COLO668 (cell line): ENCODE measurements at regions not wholly inside any gene's neighbourhood (a gene's known extent, or its start where the extent isn't known, plus 50 kb on each side); places are given as distances from the start of the nearest gene placed in this dataset.

ENCODE experiments used
- DNase-seq: peaks from one replicate; lab custom pipeline; 2025; ENCODE audit not compliant: unreplicated experiment; lab: John Stamatoyannopoulos, UW

DNA sequence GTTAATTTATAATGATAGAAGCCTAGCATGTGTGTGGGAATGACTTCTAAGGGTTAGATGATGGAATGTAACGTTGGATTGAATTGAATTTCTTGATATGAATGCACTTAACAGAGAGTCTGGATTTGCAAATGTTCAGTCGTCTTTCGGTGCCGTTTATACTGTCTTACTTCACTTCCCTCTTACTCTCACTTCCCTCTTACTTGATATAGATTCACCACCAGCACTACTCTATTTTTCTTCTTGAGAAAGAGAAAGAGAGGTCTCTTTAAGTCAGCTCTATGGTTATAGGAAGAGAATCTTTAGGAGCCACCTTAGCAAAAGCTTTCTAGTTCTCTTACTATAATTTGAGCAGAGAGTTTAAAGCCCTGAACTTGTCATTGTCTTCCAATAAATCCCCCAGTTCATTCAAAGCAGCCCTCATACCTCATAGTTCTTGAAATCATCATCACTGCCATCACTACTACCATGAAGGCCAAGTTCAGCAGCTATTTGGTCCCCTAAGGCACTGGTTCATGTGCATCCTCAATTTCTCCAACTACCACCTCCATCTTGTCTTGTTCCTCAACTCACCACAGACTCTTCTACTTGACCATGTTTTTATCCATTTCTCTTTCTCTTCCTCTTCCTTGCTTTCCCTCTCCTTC lies 501.7 kb upstream of the TCF4 start:
- DNase-seq = no peak

DNA sequence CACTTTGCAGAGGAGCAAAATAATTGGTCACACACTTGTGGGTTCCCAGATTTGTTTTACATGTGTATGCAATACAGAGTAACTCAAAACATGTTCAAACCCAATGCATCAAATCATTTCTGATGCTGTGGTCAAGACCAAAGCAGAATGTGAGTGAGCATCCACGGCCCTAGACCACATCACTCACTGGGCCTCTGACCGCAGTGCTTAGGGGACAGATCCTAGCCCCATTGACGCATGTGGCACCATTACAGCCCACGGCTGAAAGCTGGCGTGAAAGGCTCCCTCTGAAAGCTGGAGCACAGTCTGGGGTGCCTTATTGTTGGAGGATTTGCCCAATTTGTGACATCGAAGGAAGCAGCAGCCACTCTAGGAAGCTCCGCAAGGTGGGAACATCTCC lies 498.8 kb upstream of the TCF4 start:
- DNase-seq = no peak

DNA sequence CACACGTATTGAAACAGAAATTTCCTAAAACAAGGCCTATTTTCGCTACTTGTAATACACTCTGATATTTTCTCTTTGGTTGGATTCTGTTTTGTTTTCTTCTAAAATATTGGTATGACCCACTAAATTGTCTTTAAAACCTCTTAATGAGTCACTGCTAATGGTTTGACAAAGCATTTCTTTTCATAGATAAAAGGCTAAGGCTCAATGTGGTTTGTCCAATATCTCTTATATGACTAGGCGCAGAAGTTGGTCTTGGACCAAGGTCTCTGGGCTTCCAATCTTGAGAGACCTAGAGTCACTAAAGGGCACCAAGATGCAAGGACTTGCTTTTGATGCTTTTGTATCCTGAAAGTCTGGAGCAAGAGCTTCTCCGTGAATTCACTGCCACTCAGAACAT lies 498.2 kb upstream of the TCF4 start:
- DNase-seq = no peak

DNA sequence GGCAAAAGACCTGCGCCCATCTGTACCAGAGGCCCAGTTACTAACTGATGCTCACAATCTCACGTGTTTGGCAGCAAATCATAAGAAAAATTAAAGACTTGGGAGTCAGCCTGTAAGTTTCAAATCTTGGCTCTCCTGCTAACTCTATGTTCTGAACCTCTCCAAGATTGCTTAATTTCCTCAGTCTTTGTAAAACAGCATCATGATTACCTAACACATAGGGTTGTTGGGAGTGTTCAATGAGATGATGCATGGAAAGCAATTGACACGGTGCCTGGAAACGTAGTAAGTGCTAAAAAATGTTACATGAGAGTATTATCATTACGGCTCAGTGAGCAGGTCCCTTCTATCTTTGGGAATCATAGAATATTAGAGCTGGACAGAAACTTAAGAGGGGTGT lies 497.6 kb upstream of the TCF4 start:
- no peak for DNase-seq

DNA sequence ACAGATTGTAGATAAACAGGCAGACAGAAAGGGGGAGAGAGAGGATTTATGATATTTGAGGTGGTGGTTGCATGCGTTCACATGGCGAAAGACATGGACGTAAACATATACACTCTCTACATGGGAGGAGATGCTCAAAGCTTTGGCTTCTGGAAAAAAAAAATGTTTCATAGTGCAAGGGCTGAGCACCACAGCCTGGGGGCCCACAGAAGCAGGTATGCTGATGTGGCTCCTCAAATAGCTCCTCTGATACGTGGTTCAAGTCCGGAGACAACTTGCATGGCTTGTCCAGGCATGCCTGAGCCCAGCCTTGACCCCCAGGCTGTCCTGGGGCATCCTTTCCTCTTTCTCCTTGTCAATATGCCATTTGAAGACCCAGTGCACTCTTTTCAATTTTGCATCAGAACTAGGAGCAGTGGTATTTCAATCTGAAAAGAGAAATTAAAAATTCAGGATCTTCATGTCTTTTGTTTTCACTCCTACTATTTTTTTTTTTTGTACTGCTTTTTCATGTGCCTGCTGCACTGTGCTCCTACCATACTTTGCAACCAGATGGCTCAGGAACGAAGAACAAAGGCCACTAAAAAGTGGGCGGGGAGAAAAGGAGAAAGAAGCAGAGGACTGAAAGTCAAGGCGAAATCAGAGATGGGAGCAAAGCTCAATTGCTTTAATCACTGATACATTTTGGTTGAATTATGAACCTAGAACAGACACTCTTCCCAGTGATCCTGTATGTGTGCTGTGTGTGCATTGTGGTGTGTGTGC lies 495.7 kb upstream of the TCF4 start:
- DNase-seq = no peak

DNA sequence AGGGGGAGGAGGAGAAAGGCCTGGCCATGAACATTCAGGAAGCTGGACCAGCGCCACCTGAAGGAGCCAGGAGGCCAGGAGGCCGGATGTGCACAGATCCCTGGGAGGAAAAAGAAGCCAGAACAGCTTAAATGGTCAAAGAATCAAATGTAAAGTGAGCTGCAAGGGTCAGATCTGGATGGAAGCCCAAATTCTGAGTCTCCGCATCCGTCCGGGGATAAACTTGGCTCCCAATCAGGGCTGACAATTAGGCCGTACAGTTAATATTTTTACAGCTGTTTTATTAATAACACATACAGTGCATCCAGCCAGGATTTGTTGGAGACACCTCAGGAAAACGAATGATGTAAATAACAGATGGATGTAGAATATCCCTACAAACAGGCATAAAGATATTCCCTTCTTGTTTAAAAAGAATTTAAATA lies 495.1 kb upstream of the TCF4 start:
- no peak for DNase-seq

DNA sequence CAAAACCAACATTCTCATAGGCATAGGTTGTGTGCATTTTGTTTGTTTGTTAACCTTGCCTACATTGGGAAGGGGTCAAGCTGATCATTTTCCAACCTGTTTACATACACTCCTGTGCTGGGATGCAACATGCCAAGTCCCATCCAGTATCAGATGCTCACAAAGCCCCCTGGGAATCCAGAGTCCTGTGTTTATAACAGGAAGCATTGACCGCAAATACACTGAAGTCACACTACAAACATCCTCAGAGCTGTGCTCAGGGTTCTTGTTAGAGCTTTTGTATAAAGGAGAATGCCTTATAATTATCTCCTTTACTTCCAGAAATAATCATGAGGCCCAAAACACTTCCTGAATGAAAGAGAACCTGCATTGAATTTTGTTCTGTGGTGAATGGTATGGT lies 488.7 kb upstream of the TCF4 start:
- DNase-seq = no peak

DNA sequence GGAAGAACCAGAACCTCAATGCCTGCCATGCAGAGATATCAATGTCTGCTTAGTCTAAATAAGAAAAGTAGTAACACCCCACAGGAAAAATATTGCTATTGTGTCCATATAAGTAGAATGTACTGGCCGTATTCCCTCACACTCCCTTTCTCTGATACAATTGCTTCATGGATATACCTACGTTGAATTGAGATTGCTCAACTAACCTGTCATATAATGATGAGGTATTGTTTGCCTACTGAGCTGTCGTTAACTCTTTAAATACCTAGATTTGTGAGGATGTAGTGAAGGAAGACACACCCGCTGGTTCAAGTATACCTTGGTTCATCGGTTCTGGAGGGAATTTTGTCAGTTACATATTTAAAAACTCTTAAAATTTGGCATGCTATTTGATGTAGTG lies 480.7 kb upstream of the TCF4 start:
- no peak for DNase-seq

DNA sequence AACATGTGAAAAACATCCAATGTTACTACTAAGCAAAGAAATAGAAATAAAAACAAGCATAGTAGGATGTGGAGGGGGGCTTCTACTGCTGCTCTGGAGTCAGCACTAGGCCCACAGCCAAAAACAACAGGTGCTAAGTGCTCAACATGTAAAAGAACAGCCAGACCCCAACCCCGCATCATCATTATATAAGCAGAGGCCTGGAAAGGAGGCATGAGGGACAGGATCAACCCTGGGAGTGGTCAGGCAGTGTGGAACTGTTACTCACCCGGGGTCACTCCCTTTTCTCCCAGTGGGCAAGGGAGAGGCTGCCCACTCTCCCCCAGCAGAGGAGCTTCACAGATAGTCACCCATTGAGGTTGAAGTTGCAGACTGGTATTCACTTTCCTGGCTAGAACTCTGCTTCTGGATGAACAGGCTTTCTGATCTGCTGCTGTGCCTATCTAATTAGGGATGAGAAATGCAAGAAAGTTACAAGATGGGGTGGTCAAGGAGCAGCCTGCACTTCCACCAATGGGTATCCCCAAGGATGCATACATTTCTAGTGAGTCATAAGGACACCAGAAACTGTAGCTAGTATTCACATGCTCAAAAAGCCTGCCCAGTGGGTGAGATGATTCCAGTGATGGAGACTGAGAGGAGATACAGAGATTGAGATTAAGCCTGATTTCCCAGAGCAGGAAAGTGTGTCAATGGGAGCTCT lies 480.1 kb upstream of the TCF4 start:
- no peak for DNase-seq

DNA sequence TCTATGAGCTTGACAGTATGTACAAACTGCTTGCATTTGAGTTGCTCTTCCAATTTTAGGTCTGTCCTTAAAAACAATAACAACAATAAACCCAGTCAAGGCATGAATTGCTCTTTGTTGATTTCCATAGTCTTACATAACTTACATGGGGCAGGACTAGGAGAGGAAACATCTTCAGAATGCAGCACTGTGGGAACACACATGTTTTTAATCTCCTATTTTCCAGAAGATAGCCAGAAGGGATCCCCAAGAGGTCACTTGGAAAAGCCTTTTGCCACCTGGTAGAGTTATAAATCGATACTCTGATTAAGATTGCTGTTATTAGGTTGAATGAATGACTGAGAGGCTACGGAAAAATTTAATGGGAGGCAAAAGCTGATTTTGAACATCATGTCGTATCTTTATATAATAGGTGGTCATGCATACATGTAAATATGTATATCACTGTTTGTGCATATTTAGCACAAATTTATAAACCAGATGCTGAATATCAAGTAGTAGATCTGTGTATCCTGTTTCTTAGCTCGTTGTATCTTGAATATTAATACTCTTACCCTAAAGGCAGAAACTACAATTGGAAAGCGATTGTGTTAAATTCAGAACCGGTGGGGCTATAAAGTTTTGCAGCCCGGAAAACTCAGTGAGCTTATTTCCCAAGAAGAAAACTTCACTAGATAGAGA lies 479.4 kb upstream of the TCF4 start:
- DNase-seq = no peak

DNA sequence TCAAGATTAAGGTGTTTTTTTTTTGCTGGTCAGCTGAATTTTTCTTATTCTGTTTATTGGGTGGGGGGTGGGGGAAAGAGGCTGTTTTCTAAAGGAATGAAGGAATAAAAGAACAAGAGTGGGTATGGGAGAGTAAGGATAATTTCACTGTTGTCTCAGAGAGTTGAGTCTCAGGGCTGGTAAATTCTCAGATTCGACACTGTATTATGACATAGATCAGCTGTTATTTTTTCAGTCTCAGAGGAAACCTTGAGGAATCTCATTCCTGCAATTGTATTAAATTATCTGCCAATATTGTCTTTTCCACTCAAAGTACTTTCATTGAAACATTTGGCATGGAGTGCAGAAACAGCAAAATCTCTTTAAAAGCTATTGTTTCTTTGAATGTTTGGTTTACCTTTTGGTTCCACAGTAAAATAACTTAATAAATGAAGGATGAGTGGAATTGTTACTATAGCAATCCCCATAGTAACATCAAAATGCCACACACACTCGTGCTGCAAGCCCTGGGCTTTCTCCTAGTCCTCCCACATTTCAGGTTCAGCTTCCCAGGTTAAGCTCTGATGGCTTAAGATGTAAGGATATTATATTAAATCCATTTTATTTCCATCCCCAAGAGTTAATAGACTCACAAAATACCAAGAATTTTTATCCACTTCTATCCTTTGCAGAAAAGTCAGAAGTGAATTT lies 478.7 kb upstream of the TCF4 start:
- no peak for DNase-seq

DNA sequence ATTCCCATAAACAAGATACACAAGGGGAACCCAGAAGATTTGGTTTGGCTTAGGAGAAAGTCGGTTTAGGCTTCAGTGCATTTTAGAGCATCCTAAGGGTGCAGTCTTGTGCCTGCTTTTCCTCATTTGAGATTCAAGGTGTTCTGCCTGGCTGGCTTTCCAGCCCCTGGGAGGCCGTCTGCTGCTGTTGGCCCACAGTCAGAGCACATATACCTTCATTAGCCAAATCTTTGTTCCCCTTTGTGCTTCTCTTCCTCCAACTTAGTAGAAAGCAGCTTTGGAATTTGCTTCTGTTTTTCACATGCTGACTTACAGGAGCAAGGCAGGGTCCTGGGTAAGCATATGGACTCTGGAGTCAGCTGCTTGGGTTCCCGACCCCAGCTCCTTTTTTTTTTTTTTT lies 477.1 kb upstream of the TCF4 start:
- DNase-seq = no peak

DNA sequence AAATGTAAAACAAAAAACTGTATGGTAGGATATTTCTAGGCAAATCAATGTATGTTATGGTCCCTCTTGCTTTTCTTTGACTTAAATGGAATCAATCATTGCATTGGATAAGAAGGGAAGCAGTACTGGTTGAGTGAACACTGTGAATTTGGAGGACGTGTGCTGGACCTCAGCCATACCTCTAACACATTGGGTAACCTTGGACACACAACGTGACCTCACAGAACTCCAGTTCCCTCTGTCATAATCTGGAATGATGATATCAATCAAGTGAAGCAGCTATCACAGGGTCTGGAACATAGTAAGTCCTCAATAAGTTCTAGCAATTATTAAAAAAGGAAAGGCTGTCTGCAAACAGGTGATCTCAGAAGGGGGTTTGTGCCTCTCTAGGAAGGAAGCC lies 474.9 kb upstream of the TCF4 start:
- DNase-seq = no peak

DNA sequence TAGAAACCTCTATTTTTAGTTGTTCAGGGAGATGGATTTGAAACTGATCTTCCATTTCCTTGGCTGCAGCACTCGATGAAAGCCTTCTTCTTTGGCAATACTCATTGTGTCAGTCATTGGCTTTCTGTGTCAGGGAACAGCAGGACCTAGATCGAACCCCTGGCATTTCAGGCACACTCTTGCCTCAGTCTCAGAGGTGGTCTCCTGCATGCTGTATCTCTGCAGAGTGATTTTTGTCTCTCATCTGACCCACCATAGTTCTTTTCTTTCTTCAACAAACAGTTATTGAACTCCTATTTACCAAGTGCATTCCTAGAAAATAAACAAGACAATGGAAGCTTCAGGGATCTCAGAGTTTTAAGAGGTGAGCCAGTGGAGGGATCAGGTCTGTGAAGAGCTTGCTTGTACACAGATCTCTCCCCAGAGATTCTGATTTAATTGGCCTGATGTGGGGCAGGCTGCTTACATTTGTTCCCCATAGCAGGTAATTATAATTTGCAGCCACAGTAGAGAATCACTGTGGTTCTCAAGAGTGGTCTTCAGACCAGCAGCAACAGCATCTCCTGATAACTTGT lies 473.1 kb upstream of the TCF4 start:
- no peak for DNase-seq

DNA sequence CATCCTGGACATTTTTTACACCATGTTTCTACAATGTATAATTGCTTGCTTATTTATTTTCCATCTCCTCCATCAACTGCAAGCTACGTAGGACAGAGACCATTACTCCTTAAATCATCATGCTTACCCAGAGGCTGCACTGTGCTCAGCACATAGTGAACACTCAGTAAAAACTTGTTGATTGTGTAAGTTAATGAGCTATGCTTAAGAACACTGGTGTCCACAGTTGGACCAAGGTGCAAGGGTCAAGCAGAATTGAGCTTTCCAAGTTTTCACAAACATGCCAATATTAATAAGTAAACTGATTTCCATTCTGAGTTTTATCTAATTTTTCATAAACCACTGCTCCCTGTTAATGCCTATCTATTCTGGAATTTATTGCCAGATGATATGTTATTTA lies 464.2 kb upstream of the TCF4 start:
- DNase-seq = no peak

DNA sequence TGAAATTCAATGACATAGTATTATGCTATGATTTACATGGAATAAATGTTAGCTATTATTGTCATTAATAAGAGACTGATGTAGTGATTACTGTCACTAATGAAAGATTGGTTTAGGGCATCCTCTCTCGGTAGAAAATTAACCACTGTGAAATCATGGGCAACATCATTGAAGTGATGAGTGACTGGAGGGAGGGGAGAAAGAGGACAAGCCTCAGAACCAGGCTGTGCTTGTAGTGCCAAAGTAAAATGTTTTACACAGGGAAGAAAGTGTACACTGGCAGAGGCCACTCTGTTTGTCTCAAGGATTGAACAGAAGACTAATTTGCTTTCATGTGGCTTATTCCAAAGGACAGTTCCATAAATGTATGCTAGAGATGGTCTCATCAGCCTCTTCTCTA lies 456.2 kb upstream of the TCF4 start:
- no peak for DNase-seq

DNA sequence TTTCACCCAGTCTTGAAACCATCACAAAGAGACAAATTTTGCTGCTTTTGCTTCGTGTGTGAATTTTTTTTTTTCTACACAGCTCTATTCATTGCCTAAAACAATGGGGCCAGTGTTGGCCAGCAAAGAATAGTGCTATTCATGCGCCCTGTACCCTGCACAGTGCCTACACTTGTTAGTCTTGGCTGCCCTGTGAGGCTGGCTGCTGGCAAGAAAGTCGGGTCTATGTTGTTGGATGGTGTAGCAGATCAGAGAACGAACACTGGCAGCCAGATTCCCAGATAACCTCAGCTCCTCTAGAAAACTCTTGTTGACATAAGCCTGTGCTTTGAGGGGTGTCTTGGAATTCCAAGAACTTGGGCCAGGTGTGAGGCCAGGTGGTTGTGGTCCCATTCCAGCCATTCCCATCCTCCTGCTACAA lies 455.7 kb upstream of the TCF4 start:
- DNase-seq = no peak

DNA sequence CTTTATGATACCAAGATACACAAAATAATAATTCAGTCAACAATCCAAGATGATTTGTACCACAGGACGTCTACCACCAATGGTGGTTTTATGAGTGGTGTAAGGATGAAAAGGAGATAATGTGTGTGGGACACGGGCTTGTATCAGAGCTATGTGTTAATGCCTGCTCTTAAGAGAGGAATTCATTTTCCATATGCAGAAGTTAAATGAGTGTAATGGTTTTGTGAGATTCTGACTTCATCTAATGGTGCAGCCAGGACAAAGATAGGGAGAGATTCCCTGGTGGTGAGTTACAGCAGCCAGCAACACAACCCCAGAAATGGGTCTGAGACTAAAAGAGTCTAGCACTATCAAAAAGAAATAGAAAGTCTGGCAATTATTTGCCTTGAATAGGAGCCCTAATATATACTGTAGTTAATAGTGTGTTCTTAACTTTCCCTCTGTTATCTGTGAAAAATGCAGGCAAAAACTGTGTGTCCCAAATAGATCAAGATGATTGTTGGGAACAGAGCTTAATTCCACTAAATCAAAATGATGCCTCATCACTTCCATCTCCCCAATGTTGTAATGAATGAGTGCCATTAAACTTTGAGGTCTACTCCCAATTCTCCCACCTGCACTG lies 455.0 kb upstream of the TCF4 start:
- no peak for DNase-seq

DNA sequence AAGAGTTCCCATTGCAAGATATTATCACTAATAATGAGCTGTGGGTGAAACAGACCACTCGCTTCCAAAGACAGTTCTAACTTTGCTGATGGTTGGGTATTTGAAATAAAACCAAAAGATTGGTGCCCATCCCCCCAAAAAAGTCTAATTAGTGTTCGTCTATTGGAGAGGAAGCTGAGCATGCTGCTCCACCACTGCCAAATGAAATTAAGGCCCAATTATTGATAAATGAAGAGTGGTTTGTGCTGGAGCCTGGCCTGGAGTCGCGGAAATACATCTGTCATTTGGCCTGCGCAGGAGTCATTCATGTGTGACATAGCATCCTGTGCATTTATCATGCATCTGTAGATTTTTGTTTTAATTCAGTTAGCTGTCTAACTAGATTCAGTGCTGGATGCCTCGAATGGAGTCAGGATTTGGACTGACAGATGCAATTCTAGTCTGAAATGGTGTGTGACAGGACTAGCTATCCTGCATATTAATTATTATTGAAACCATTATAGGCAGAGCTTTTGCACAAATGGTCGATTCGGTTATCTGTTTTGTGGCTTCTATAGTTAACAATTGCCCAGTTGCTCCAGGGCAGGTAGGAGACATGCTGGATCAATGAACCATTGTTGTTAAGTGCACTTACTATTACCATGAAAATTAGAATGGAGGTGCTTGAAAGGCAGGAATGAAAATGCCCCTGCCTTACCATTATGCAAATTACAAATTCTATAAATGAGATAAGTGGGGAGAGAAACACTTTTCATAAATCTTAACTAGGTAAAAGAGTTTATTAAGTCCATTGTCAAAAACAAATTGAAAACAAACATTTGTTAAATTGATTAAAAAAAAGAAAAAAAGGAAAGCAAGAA lies 450.4 kb upstream of the TCF4 start:
- no peak for DNase-seq
